GM13976 (cell line): ENCODE measurements at regions not wholly inside any gene's neighbourhood (a gene's known extent, or its start where the extent isn't known, plus 50 kb on each side); places are given as distances from the start of the nearest gene placed in this dataset.

Experiments used
- DNase-seq: peaks from one replicate; pipeline ENCODE4 v3.0.0; 2012; ENCODE audit warnings: low spot score
- CTCF ChIP-seq: IDR thresholded peaks from 2 replicates; pipeline ENCODE4 v1.5.1; 2012; ENCODE audit warnings: borderline replicate concordance, mild to moderate bottlenecking; ENCODE audit not compliant: insufficient read depth; ENCODE audit errors: extremely low read depth, missing control alignments, control extremely low read depth
- in situ Hi-C: fragments of 300-500 bp; cut with MboI; formaldehyde crosslinking; loops from one replicate; pipeline ENCODE4 v1.12.0; 2022; ENCODE audit warnings: low sequenced_read_pairs, mixed read lengths, inconsistent platforms; ENCODE audit not compliant: unreplicated experiment

GRCh38 chr2:481388-481787, 193.5 kb upstream of the ALKAL2 start:
- TF ChIP-seq CTCF, result no peak
- in situ Hi-C loops, result no loop called here
- DNase-seq, result no peak

DNA sequence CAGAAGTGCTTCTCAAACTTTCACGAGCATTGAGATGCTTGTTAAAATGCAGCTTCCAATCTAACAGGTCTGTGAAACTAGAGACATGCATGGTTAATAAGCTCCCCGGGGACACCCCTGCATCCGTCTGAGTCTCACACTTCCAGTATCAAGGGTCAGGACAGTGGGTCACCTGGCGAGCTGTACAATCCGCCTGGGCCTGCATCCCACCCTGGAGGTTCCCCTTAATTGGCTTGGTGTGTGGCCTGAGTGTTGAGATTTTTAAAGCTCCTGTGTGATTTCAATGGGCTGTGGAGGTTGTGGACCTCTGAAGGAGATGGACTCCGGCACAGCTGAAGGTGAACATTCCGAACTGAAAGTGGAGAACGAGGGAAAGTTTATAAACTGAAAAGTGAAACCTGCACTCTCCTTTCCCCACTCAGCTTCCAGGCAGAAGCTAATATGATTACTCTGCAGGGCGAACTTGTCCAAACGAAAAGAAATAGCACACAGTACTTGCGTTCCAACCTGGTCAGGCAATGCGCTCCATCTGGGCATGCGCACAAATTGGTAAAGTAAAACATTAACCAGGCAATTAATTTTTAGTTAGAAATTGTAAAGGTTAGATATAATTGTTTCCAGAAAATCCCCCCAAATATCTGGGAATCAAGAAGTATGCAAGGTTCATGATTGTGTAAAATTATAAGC, 191.7 kb upstream of the ALKAL2 start:
- no peak for DNase-seq
- no peak for TF ChIP-seq CTCF
- in situ Hi-C loops, result no loop called here

DNA sequence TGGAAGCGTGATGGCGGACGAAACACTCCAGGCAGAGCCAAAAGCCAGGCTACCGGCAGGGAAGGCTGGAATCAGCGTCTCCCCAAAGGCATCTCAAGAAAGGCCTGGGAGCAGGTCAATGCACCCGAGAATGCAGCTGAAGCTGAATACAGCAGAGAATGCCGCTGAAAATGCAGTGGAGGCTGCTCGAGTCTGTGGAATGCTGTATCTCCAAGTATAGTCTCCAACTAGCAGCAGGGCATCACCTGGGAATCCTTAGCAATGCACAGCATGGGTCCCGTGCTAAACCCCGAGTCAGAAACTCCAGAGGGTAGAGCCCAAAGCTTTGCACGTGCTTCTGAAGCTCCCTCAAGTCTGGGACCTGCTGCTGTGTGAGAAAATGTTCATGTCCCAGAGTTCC, 191.1 kb upstream of the ALKAL2 start:
- no peak for DNase-seq
- in situ Hi-C loops, result no loop called here
- TF ChIP-seq CTCF, result no peak

DNA sequence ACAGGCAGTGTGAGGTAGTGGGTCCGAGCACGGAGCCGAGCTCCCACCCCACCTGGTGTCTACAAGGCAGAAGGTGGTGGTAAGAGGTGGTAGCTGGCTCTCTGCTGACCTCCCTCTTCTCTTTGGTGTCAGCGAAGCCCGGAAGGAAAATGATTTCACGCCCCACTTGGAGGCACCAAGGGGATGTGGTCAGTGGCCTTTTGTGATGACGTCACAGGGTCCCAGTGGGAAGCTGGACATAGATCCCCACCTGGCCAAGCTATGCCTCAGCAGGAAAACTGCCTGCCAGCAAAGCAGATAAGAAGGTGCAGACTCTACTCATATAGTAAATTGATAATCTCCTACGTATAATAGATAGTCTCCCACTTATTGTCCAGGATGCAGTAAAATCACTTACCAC, 183.7 kb upstream of the ALKAL2 start:
- no peak for TF ChIP-seq CTCF
- DNase-seq, result no peak
- in situ Hi-C loops, result no loop called here

GRCh38 chr2:469514-469913, 181.6 kb upstream of the ALKAL2 start:
- TF ChIP-seq CTCF, result no peak
- in situ Hi-C loops, result no loop called here
- no peak for DNase-seq

DNA sequence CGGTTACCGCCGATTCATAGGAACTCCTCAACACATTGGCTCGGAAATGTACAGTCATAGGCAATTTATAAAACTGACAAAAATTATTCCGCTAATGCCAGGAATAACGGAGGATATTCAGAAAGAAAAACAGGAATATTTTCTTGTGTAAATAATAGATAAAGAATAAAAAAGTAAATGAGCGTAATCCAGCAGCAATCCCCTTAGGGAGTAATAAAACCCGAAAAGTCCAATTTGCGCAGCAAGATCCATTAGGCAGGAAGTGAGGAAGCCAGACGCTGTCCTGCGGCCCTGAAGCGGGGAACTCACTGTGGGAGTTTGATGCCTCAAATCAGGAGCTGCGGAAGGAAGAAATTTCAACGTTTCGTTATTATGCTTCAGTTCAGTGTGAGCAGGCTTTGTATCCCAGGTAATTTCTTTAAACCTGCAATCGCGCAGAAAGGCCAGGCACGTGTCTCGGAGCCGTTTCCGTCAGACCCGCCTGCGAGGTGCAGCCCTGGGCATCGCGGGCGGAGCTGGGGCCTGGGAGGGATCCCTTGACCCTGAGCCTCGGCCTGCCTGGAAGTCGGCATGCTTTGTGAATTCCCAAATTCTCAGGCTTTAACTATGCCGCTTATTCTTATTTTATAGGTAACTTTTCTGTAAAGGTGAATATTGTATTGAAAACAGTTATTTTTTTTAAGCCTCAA, 180.9 kb upstream of the ALKAL2 start:
- no peak for TF ChIP-seq CTCF
- no peak for DNase-seq
- in situ Hi-C loops, result no loop called here
